B cell (primary cell): ENCODE measurements at regions not wholly inside any gene's neighbourhood (a gene's known extent, or its start where the extent isn't known, plus 50 kb on each side); places are given as distances from the start of the nearest gene placed in this dataset.

Experiments
- EZH2 ChIP-seq: IDR thresholded peaks from 2 replicates; pipeline ENCODE4 v1.6.1; 2012; ENCODE audit warnings: borderline replicate concordance, low read depth, mild to moderate bottlenecking, moderate library complexity, low read length; ENCODE audit not compliant: insufficient read depth, poor library complexity, severe bottlenecking
- TF ChIP-seq, protein P1 (sequence below): fragments of 200-600 bp; IDR thresholded peaks from one replicate; pipeline ENCODE4 v1.8.0; 2022; ENCODE audit warnings: antibody characterized with exemption, mild to moderate bottlenecking

DNA sequence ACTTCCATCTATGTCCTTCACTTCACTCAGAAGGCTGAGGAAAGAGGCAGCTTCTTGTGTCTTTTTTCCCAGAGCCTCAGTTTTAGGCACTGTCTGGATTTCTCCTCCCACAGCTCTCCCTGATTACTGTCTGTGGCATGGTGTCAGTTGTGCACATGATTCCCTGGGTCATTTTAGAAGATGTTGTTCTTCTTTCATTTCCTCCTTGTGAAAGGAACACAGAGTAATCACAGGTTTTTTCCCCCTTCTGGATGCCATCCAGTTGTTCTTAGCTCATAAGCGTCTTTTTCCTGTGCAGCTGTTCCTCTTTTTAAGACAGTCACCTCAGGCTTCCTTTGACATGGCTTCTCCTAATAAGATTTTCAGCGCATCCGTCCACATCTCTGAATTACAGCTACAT is 212.2 kb downstream of the FAM181B start:
- TF ChIP-seq EZH2 = no peak
- TF ChIP-seq, protein P1, sequence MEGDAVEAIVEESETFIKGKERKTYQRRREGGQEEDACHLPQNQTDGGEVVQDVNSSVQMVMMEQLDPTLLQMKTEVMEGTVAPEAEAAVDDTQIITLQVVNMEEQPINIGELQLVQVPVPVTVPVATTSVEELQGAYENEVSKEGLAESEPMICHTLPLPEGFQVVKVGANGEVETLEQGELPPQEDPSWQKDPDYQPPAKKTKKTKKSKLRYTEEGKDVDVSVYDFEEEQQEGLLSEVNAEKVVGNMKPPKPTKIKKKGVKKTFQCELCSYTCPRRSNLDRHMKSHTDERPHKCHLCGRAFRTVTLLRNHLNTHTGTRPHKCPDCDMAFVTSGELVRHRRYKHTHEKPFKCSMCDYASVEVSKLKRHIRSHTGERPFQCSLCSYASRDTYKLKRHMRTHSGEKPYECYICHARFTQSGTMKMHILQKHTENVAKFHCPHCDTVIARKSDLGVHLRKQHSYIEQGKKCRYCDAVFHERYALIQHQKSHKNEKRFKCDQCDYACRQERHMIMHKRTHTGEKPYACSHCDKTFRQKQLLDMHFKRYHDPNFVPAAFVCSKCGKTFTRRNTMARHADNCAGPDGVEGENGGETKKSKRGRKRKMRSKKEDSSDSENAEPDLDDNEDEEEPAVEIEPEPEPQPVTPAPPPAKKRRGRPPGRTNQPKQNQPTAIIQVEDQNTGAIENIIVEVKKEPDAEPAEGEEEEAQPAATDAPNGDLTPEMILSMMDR = no peak
